ENCODE measurements at regions not wholly inside any gene's neighbourhood (a gene's known extent, or its start where the extent isn't known, plus 50 kb on each side); places are given as distances from the start of the nearest gene placed in this dataset.

DNA sequence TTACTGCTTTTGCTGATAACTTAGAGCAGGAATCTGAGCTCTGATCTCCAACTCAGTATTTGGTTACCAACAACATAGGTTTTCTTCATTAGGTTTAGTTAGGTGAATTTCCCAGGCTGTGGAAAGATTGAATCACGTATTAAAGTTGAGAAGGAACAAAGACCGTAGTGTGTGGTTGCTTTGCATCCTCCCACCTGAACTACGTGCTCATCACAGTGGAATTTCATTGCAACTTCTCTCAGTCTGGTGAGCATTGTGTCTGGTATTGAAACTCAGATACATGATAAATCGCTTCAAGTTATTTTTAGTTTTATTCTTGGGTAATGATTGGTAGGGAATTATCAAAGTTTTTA, 139.4 kb upstream of the AKR1E2 start:
- Mint-ChIP-seq H3K36me3 (ENCODE audit: low read depth, unreplicated experiment) (no peaks in the 10 kb centered on the region), H3K4me3 (ENCODE audit: unreplicated experiment) (peak overlapping the region; percentile 13), H3K27me3 (ENCODE audit: low read depth, unreplicated experiment) (no peaks in the 10 kb centered on the region), H3K9me3 (ENCODE audit: unreplicated experiment) (no peaks in the 10 kb centered on the region), H3K4me1 (ENCODE audit: low read depth, unreplicated experiment) (peaks cover 55% of the 10 kb centered on the region), H3K27ac (ENCODE audit: unreplicated experiment) (peak overlapping the region; percentile 99)
- Histone ChIP-seq H3K79me2 (ENCODE audit: insufficient read depth, low read length) (no peaks in the 10 kb centered on the region), H2AFZ (ENCODE audit: low read depth, low read length) (no peak overlapping the region), H4K20me1 (ENCODE audit: insufficient read depth, low read length) (no peaks in the 10 kb centered on the region), H3K27me3 (ENCODE audit: insufficient read depth, low read length) (no peaks in the 10 kb centered on the region), H3K9ac (ENCODE audit: low read length) (peak overlapping the region; percentile 80), H3K36me3 (ENCODE audit: insufficient read depth, low read length) (no peaks in the 10 kb centered on the region), H3K27ac (ENCODE audit: low read depth, low read length) (peak overlapping the region; percentile 96), H3K4me1 (ENCODE audit: insufficient read depth, low read length) (peaks cover 27% of the 10 kb centered on the region), H3K4me2 (ENCODE audit: low read length) (peak overlapping the region; percentile 48), H3K9me3 (ENCODE audit: insufficient read depth, low read depth, low read length) (no peaks in the 10 kb centered on the region), H3K4me3 (ENCODE audit: insufficient read depth, low read depth, low read length) (no peak overlapping the region)
- peak; percentile 99 for DNase-seq (ENCODE audit: low read depth)
- FAIRE-seq = peak; percentile 81
- TF ChIP-seq, protein P1, sequence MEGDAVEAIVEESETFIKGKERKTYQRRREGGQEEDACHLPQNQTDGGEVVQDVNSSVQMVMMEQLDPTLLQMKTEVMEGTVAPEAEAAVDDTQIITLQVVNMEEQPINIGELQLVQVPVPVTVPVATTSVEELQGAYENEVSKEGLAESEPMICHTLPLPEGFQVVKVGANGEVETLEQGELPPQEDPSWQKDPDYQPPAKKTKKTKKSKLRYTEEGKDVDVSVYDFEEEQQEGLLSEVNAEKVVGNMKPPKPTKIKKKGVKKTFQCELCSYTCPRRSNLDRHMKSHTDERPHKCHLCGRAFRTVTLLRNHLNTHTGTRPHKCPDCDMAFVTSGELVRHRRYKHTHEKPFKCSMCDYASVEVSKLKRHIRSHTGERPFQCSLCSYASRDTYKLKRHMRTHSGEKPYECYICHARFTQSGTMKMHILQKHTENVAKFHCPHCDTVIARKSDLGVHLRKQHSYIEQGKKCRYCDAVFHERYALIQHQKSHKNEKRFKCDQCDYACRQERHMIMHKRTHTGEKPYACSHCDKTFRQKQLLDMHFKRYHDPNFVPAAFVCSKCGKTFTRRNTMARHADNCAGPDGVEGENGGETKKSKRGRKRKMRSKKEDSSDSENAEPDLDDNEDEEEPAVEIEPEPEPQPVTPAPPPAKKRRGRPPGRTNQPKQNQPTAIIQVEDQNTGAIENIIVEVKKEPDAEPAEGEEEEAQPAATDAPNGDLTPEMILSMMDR (IDR thresholded peaks at IDR 0.05; ENCODE audit: insufficient read depth, low read depth, low read length) = no peak
- no peak for TF ChIP-seq EZH2 (IDR thresholded peaks at IDR 0.05; ENCODE audit: insufficient read depth, low read length)

GRCh38 chr10:4685904-4686643, 139.9 kb upstream of the AKR1E2 start:
- Histone ChIP-seq H4K20me1 (ENCODE audit: insufficient read depth, low read length) (no peaks in the 10 kb centered on the region), H3K9me3 (ENCODE audit: insufficient read depth, low read depth, low read length) (no peaks in the 10 kb centered on the region), H3K27ac (ENCODE audit: low read depth, low read length) (peak overlapping the region; percentile 96), H3K79me2 (ENCODE audit: insufficient read depth, low read length) (no peaks in the 10 kb centered on the region), H3K9ac (ENCODE audit: low read length) (peak overlapping the region; percentile 80), H3K27me3 (ENCODE audit: insufficient read depth, low read length) (no peaks in the 10 kb centered on the region), H3K4me3 (ENCODE audit: insufficient read depth, low read depth, low read length) (no peak overlapping the region), H3K36me3 (ENCODE audit: insufficient read depth, low read length) (no peaks in the 10 kb centered on the region), H3K4me1 (ENCODE audit: insufficient read depth, low read length) (peaks cover 24% of the 10 kb centered on the region), H3K4me2 (ENCODE audit: low read length) (peak overlapping the region; percentile 48), H2AFZ (ENCODE audit: low read depth, low read length) (no peak overlapping the region)
- no peaks in the 10 kb centered on the region for H3K27me3 Mint-ChIP-seq (ENCODE audit: low read depth, unreplicated experiment)
- no peak for TF ChIP-seq EZH2 (IDR thresholded peaks at IDR 0.05; ENCODE audit: insufficient read depth, low read length)
- TF ChIP-seq, protein P1 (IDR thresholded peaks at IDR 0.05; ENCODE audit: insufficient read depth, low read depth, low read length) = no peak
- no peak for DNase-seq (ENCODE audit: low read depth)
- no peak overlapping the region for H3K4me3 Mint-ChIP-seq (ENCODE audit: unreplicated experiment)
- peaks cover 49% of the 10 kb centered on the region for H3K4me1 Mint-ChIP-seq (ENCODE audit: low read depth, unreplicated experiment)
- no peaks in the 10 kb centered on the region for H3K36me3 Mint-ChIP-seq (ENCODE audit: low read depth, unreplicated experiment)
- no peaks in the 10 kb centered on the region for H3K9me3 Mint-ChIP-seq (ENCODE audit: unreplicated experiment)
- FAIRE-seq = no peak
- peak overlapping the region; percentile 99 for H3K27ac Mint-ChIP-seq (ENCODE audit: unreplicated experiment)

DNA sequence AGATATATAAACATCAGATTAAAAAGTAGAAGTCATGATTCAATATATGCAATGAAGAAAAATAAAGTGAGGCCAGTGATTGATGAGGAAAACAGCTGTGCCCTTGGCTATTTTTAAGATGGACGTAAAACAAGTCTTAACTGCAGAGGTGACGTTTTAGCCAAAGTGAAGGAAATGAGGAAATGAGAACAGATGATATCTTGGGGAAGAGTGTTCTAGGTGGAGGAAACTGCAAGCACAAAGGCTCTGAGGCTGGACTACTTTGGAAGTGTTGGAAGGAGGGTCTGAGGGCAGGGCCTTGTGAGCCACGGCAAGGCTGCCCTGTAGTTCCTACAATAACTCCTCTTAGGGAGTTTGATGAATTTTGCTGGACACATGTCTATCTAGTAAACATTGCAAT, 140.5 kb upstream of the AKR1E2 start:
- H3K4me1 ChIP-seq (ENCODE audit: insufficient read depth, low read length) = peaks cover 24% of the 10 kb centered on the region
- Mint-ChIP-seq H3K4me3 (ENCODE audit: unreplicated experiment) (peak overlapping the region; percentile 15), H3K36me3 (ENCODE audit: low read depth, unreplicated experiment) (no peaks in the 10 kb centered on the region), H3K4me1 (ENCODE audit: low read depth, unreplicated experiment) (peaks cover 49% of the 10 kb centered on the region), H3K9me3 (ENCODE audit: unreplicated experiment) (no peaks in the 10 kb centered on the region), H3K27ac (ENCODE audit: unreplicated experiment) (peak overlapping the region; percentile 99), H3K27me3 (ENCODE audit: low read depth, unreplicated experiment) (no peaks in the 10 kb centered on the region)
- H3K36me3 ChIP-seq (ENCODE audit: insufficient read depth, low read length) = no peaks in the 10 kb centered on the region
- H3K27me3 ChIP-seq (ENCODE audit: insufficient read depth, low read length) = no peaks in the 10 kb centered on the region
- no peak overlapping the region for H3K4me3 ChIP-seq (ENCODE audit: insufficient read depth, low read depth, low read length)
- no peak for TF ChIP-seq EZH2 (IDR thresholded peaks at IDR 0.05; ENCODE audit: insufficient read depth, low read length)
- TF ChIP-seq, protein P1 (IDR thresholded peaks at IDR 0.05; ENCODE audit: insufficient read depth, low read depth, low read length) = no peak
- H3K27ac ChIP-seq (ENCODE audit: low read depth, low read length) = peak overlapping the region; percentile 96
- peak overlapping the region; percentile 80 for H3K9ac ChIP-seq (ENCODE audit: low read length)
- H4K20me1 ChIP-seq (ENCODE audit: insufficient read depth, low read length) = no peaks in the 10 kb centered on the region
- no peaks in the 10 kb centered on the region for H3K79me2 ChIP-seq (ENCODE audit: insufficient read depth, low read length)
- DNase-seq (ENCODE audit: low read depth) (peak; percentile 19), FAIRE-seq (peak; percentile 41)
- peak overlapping the region; percentile 48 for H3K4me2 ChIP-seq (ENCODE audit: low read length)
- H2AFZ ChIP-seq (ENCODE audit: low read depth, low read length) = no peak overlapping the region
- H3K9me3 ChIP-seq (ENCODE audit: insufficient read depth, low read depth, low read length) = no peaks in the 10 kb centered on the region
